ENCODE measurements at regions not wholly inside any gene's neighbourhood (a gene's known extent, or its start where the extent isn't known, plus 50 kb on each side); places are given as distances from the start of the nearest gene placed in this dataset.

DNA sequence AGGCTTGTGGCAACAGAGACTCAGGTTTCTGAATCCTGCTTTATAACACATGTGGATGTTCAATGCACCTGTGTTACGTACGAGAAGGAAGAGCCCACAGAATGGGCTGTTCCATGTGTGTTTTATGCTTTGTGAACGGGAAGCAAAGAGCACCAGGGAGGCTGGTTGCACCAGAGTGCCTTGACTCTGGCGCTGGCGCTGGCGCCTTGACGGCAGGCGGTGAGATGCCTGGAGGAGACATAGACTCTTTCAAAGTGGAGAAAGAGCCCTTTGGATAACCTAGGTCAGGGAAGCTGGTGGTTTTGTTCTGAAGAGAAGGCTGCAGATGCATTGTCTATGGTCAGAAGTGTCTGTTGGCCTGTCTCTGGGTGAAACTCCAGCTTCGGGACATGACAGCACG is 80.2 kb upstream of the APCDD1 start:
- Histone ChIP-seq H3K27ac (peak overlapping the region in 11 of 21 experiments; percentile 26 to 77 (median 60)), H3K4me3 (no peak overlapping the region)

DNA sequence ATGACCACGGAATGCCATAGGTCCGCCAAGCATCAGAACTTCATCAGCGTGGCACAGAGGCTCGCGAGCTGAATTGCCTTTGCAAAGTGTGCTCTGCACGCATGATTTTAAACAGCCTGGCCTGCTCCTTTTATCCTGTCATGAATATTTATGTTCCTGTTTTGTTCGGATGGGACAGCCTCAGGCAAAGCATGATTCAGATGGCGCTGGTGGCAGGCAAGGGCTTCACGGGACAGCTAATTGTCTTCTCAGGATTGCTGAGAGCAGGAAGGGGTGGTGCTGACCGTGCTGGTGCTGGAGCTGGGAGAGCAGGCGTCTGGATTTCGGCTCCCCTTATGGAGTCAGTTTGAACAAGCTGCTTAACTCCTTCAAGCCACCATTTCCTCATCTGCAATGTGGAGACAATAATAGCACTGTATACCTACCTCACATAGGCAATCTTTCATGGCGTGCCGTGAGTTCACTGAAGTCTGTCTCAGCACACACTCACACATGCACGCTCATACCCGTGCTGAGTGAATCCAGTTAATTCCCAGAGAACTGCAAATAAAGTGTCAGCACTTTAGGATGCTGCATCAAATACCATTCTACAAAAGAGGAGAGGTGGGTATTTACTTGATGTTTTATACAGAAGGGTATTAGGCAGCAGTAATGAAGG is 79.7 kb upstream of the APCDD1 start:
- H3K27ac ChIP-seq = peak overlapping the region in 16 of 21 experiments; percentile 10 to 78 (median 52)
- H3K4me3 ChIP-seq = no peak overlapping the region

- Histone ChIP-seq H3K27ac (peak overlapping the region in 12 of 21 experiments; percentile 15 to 78 (median 64)), H3K4me3 (no peak overlapping the region)
Observed at GRCh38 chr18:10376731-10377130, 77.7 kb upstream of the APCDD1 start.

- H3K4me3 ChIP-seq = no peak overlapping the region
- peak overlapping the region in 10 of 21 experiments; percentile 41 to 78 (median 70) for H3K27ac ChIP-seq
Observed at GRCh38 chr18:10377956-10378355, 76.5 kb upstream of the APCDD1 start.

DNA sequence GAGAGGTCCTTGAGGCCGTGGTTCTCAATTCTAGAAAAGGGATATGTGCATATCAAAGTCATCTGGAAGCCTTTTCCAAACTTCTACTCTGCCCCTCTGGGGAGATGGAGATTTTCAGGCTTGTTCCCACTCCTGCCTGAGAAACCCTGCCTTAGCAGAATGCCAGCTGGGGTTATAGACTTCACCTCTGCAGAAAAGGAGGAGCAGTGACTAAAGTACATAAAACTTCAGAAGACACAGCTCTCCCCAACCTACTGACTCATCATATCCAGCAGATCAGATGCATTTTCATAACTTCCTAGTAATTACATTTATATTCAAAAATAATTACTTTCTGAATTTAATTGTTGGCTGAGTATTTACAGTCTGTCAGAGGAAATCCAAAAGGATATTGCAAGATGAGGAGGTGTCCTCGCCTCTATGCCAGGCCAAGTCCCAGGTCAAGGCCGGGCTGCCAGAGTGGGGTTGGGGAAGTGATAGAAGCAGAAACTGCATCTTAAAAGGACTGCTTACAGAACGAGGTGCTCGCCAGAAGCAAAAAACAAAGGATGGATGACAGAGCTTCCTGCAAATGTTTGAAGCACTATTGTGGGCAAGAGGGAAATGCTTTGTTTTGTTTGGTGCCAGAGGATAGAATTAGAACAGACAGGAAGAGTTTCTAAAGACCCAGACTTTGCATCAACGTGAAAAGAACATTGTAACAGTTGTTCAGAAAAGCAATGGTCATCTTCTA is 75.6 kb upstream of the APCDD1 start:
- H3K27ac ChIP-seq = peak overlapping the region in 11 of 21 experiments; percentile 41 to 78 (median 69)
- H3K4me3 ChIP-seq = no peak overlapping the region

GRCh38 chr18:10379522-10379921 is 74.9 kb upstream of the APCDD1 start:
- H3K4me3 ChIP-seq = no peak overlapping the region
- peak overlapping the region in 11 of 21 experiments; percentile 41 to 78 (median 69) for H3K27ac ChIP-seq

DNA sequence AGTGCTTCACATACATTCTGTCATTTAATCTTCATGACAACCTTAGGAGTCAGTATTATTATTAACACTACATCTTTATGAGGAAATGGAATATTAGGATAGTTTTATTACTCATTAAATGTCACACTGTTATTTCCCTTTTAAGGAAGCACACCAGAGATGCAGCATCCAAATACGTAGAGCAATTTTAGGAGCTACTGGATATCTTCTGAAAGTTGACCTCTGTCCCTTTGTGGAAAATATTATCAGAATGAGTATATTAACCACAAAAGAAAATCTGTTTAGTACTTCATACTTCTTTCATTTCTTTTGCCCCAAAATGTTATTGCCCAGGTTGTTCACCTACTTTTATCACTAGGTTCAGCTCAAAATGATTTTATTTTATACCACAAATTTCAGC is 72.9 kb upstream of the APCDD1 start:
- Histone ChIP-seq H3K27ac (peak overlapping the region in 1 of 21 experiments; percentile 47), H3K4me3 (no peak overlapping the region)

DNA sequence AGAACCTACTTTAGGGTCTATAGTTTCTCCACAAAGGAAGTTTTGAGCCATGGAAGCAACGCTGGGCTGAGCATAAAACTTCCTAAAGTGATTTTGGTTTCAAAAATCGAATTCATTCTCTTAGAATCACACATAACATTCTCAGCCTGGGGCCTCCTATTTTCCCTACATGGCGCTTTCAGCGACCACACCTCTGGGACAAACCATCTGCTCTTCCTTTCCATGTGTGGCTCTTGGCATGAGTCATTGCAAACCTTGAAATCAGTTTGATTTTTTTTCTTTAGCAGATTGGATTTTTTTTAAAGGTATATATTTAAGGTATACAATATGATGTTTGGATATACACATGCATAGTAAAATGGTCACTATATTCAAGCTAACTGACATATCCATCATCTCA is 72.5 kb upstream of the APCDD1 start:
- H3K4me3 ChIP-seq = no peak overlapping the region
- H3K27ac ChIP-seq = peak overlapping the region in 1 of 21 experiments; percentile 47

- H3K4me3 ChIP-seq = no peak overlapping the region
- H3K27ac ChIP-seq = peak overlapping the region in 4 of 21 experiments; percentile 4 to 70 (median 40)
Observed at GRCh38 chr18:10386049-10386448, 68.4 kb upstream of the APCDD1 start.

DNA sequence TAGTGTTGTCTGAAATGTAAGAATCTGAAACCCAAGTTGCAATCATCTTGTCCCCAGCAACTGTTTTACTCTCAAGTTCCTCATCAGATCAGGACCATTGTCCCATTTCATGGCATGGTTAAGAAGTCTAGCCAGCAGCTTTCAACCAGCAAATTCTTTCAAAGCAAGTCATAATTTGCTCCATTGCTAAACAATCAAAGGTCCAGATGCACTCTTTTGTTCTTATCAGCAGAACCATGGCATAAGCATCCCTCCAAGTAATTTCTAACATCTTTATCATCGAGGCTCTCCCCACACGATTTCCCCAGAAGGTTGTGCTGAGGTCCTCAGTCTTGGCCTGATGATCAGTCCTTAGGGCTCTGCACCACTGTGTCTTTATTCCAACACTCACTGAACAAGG is 67.5 kb upstream of the APCDD1 start:
- Histone ChIP-seq H3K27ac (peak overlapping the region in 2 of 21 experiments; percentile 12 to 70), H3K4me3 (no peak overlapping the region)

DNA sequence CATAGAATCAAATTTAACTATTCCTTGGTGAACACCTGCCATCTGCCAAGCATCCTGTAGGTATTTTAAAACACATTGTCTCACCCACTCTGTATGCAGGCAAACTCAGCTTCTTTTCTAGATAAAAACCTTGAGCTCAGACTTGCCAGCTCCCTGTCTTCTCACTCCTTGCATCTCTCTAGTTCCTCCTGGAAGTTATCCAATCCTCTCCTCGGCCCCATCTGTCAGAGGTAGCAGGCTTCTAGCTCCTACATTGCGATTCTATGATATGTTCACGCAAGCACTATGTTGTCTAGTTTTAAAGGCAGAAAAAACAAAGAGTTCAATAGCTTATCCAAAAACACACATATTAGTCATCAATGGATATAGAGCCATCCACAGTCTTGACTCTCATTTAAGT is 67.0 kb upstream of the APCDD1 start:
- Histone ChIP-seq H3K27ac (peak overlapping the region in 1 of 21 experiments; percentile 12), H3K4me3 (no peak overlapping the region)

- Histone ChIP-seq H3K27ac (no peak overlapping the region), H3K4me3 (no peak overlapping the region)
Observed at GRCh38 chr18:10388373-10388772, 66.1 kb upstream of the APCDD1 start.

GRCh38 chr18:10391506-10391905 is 62.9 kb upstream of the APCDD1 start:
- Histone ChIP-seq H3K4me3 (no peak overlapping the region), H3K27ac (no peak overlapping the region)

- no peak overlapping the region for H3K27ac ChIP-seq
- no peak overlapping the region for H3K4me3 ChIP-seq
Observed at GRCh38 chr18:10397004-10397403, 57.4 kb upstream of the APCDD1 start.

- no peak overlapping the region for H3K4me3 ChIP-seq
- no peak overlapping the region for H3K27ac ChIP-seq
Observed at GRCh38 chr18:10398571-10398970, 55.9 kb upstream of the APCDD1 start.

GRCh38 chr18:10399465-10399864 is 55.0 kb upstream of the APCDD1 start:
- H3K27ac ChIP-seq = no peak overlapping the region
- no peak overlapping the region for H3K4me3 ChIP-seq

DNA sequence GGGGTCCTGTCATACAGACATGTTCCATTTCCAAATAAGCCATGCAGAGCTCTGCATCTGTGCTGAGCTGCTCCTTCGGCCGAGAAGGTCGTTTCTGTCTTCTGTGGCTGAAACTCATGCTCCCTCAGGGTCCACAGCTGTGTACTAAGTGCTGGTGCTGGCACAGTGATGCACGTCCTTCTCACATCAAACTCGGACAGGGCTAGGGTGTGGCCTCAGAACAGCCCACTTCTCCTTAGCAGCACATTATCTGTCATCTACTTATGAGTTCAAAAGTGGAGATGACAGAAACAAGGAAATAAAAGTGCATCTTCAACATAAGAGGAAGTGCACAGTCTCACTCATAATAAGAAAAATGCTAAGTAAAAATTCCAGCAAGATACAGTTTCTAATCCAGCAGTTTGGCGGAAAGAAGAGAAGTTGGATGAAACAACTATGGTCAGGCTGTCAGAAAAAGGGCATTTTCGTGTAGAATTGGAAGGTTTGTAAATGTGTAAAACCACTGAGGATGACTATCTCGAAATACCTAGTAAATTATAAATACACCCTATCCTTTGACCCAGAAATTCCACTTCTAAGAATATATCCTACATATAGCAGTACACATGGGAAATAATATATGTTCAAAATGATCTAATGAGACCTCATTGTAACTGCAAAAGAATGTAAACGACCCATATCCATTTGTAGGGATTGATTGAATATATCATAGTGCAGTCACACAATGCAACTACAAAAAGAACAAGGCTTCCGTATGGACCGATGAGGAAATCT is 53.7 kb upstream of the APCDD1 start:
- Histone ChIP-seq H3K4me3 (no peak overlapping the region), H3K27ac (no peak overlapping the region)

- no peak overlapping the region for H3K4me3 ChIP-seq
- no peak overlapping the region for H3K27ac ChIP-seq
Observed at GRCh38 chr18:10401521-10401920, 52.9 kb upstream of the APCDD1 start.

DNA sequence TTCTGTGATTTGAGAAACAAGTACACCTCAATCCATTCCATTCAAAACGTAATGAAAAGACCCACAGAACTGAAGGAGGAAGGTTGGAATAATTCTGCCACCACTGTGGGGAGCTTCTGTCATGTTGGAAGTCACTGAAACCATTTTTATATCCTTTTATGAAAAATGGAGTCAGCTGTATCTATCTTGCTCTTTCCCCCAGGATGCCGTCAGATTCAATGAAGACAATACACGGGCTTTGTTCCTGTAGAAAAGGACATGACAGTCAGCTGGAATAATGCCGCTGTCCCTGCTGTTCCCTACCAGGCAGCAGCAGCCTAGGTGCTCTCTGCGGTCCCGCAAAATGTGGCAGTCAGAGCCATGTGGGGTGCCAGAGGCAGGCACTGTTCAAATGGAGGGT is 52.5 kb upstream of the APCDD1 start:
- no peak overlapping the region for H3K4me3 ChIP-seq
- H3K27ac ChIP-seq = no peak overlapping the region

GRCh38 chr18:10402871-10403559 is 51.4 kb upstream of the APCDD1 start:
- no peak overlapping the region for H3K27ac ChIP-seq
- no peak overlapping the region for H3K4me3 ChIP-seq
